Activated naive CD4-positive, alpha-beta T cell treated with anti-CD3 and anti-CD28 coated beads, Interleukin-2, amount 10 ng/mL, durations not matched to agents 7 days and 5 days (primary cell): ENCODE measurements at regions not wholly inside any gene's neighbourhood (a gene's known extent, or its start where the extent isn't known, plus 50 kb on each side); places are given as distances from the start of the nearest gene placed in this dataset.

Experiments
- CTCF ChIA-PET: fragments of 350-600 bp; sonication (Branson Sonifier 250); formaldehyde crosslinking; loops from one replicate; lab custom pipeline; 2021; ENCODE audit warnings: antibody characterized with exemption; lab: Charles Lee
- DNase-seq: peaks from one replicate; pipeline ENCODE4 v3.0.0-alpha.2; 2020
- H3K27ac Mint-ChIP-seq: one replicate; pipeline ENCODE4 v1.8.0; 2021; ENCODE audit warnings: mild to moderate bottlenecking, moderate library complexity, mixed read lengths
- H3K27me3 Mint-ChIP-seq: one replicate; pipeline ENCODE4 v1.8.0; 2021; ENCODE audit warnings: mild to moderate bottlenecking, mixed read lengths
- H3K36me3 Mint-ChIP-seq: one replicate; pipeline ENCODE4 v1.8.0; 2021; ENCODE audit warnings: mixed read lengths
- H3K4me1 Mint-ChIP-seq: one replicate; pipeline ENCODE4 v1.8.0; 2021; ENCODE audit warnings: mixed read lengths
- H3K4me3 Mint-ChIP-seq: one replicate; pipeline ENCODE4 v1.8.0; 2021; ENCODE audit warnings: mild to moderate bottlenecking, moderate library complexity, mixed read lengths
- H3K9me3 Mint-ChIP-seq: one replicate; pipeline ENCODE4 v1.8.0; 2021; ENCODE audit warnings: mixed read lengths

DNA sequence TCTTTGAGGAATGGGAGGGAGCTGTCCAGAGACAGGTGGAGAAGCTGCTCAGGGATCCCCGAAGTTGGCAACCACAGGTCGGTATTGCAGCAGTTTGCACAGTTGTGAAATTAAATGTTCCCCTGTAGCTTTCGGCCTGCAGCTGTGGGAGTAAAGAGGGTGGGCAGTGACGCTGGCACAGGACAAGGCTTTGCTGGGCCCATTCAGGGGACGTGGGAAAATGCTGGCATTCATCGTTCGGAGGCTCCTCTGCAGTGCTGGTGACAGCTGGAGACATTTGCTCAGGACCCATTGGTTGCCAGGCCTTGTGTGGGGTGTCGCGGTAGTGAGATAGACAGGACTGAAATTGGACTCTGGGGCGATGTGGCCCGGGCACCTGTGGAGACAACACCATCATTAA is 173.7 kb downstream of the MYCN start:
- H3K4me1 Mint-ChIP-seq = no peaks in the 10 kb centered on the region
- no peaks in the 10 kb centered on the region for H3K9me3 Mint-ChIP-seq
- DNase-seq = no peak
- no peaks in the 10 kb centered on the region for H3K36me3 Mint-ChIP-seq
- no peak overlapping the region for H3K27ac Mint-ChIP-seq
- CTCF ChIA-PET = interaction anchor here (0.6 kb wide), 1 partner anchor 446 kb away, joined by 3 read pairs; no protein-coding TSS in a partner anchor
- H3K4me3 Mint-ChIP-seq = no peak overlapping the region
- no peaks in the 10 kb centered on the region for H3K27me3 Mint-ChIP-seq

DNA sequence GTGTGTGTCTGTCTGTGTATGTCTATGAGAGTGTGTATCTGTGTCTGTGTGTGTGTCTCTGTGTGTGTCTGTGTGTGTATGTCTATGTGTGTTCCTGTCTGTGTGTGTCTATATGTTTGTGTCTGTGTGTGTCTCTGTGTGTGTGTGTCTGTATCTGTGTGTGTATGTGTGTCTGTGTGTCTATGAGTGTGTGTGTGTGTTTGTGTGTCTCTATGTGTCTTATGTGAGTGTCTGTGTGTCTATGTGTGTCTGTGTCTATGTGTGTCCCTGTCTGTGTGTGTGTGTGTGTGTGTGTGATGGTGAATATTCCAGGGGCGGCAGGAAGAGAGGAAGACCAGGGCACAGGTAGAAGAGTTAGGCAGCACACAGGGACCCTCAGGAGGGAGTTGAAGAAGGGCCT is 173.2 kb downstream of the MYCN start:
- H3K27me3 Mint-ChIP-seq = no peaks in the 10 kb centered on the region
- CTCF ChIA-PET = interaction anchor here (0.6 kb wide), 1 partner anchor 445 kb away, joined by 3 read pairs; no protein-coding TSS in a partner anchor
- no peaks in the 10 kb centered on the region for H3K36me3 Mint-ChIP-seq
- H3K9me3 Mint-ChIP-seq = no peaks in the 10 kb centered on the region
- no peak for DNase-seq
- no peaks in the 10 kb centered on the region for H3K4me1 Mint-ChIP-seq
- no peak overlapping the region for H3K4me3 Mint-ChIP-seq
- no peak overlapping the region for H3K27ac Mint-ChIP-seq

DNA sequence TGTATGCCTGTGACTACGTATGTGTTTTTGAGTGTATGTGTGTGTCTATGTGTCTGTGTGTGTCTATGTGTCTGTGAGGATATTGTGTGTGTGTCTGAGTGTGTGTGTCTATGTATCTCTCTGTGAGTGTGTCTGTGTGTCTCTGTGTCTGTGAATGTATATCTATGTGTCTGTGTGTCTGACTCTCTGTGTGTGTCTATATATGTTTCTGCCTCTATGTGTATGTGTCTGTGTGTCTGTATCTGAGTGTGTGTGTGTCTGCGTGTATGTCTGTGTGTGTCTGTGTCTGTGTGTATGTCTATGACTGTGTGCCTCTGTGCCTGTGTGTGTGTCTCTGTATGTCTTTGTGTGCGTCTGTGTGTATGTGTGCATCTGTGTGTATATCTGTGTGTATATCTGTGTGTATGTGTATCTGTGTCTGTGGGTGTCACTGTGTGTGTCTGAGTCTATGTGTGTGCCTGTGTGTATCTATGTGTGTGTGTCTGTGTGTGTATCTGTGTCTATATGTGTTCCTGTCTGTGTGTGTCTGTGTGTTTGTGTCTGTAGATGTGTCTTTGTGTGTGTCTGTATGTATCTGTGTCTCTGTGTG is 172.7 kb downstream of the MYCN start:
- no peaks in the 10 kb centered on the region for H3K36me3 Mint-ChIP-seq
- no peaks in the 10 kb centered on the region for H3K27me3 Mint-ChIP-seq
- H3K27ac Mint-ChIP-seq = no peak overlapping the region
- CTCF ChIA-PET = no interaction called here
- no peak for DNase-seq
- no peaks in the 10 kb centered on the region for H3K4me1 Mint-ChIP-seq
- no peak overlapping the region for H3K4me3 Mint-ChIP-seq
- no peaks in the 10 kb centered on the region for H3K9me3 Mint-ChIP-seq

DNA sequence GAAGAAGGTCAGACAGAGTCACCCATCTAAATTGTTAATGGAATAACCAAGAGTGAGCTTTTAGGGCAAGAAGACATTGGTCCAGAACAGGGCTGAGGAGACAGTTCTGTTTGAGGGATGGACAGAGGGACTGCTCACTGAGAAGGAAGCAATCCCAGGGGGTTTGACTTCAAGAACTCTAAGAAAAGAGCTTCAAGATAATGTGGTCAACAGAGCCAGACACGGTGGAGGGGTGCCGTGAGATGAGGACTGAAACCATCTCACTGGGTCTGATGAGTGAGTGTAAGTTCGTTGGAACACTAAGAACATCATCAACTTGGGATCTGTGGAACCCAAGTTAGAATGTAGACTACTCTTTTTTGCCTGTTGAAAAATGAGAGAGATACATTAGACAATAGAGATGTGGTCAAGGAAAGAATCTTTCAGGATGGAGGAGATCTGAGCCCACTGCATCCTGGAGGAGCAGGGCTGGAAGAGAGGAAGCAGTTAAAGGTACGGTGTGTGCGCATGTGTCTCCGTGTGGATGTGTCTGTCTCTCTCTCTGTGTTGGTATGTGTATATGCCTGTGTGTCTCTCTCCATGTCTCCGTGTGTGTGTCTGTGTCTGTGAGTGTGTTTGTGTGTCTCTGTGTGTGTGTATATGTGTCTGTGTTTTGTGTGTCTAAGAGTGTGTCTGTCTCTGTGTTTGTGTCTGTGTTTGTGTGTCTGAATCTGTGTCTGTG is 172.1 kb downstream of the MYCN start:
- no peak overlapping the region for H3K4me3 Mint-ChIP-seq
- CTCF ChIA-PET = no interaction called here
- H3K27ac Mint-ChIP-seq = no peak overlapping the region
- no peak for DNase-seq
- no peaks in the 10 kb centered on the region for H3K4me1 Mint-ChIP-seq
- H3K27me3 Mint-ChIP-seq = no peaks in the 10 kb centered on the region
- H3K9me3 Mint-ChIP-seq = no peaks in the 10 kb centered on the region
- no peaks in the 10 kb centered on the region for H3K36me3 Mint-ChIP-seq

DNA sequence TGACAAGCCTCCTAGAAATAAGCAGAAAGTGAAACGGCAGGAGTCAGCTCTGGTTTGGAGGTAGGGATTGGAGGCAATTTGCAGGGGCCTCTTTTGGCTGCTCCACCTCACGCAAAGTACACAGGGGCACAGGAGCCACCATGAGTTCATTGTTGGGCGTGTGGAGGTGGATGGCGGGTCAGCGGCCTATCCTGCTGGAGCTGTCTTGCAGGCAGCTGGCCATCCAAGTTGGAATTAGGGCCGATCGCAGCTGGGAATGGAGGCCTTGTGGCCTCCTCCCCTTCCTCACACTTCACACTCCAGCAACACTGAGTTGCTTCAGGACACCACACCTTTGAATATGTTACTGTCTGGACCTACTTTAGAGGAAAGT is 171.5 kb downstream of the MYCN start:
- H3K4me3 Mint-ChIP-seq = no peak overlapping the region
- H3K4me1 Mint-ChIP-seq = no peaks in the 10 kb centered on the region
- CTCF ChIA-PET = no interaction called here
- no peaks in the 10 kb centered on the region for H3K9me3 Mint-ChIP-seq
- DNase-seq = no peak
- no peaks in the 10 kb centered on the region for H3K36me3 Mint-ChIP-seq
- no peaks in the 10 kb centered on the region for H3K27me3 Mint-ChIP-seq
- H3K27ac Mint-ChIP-seq = no peak overlapping the region

DNA sequence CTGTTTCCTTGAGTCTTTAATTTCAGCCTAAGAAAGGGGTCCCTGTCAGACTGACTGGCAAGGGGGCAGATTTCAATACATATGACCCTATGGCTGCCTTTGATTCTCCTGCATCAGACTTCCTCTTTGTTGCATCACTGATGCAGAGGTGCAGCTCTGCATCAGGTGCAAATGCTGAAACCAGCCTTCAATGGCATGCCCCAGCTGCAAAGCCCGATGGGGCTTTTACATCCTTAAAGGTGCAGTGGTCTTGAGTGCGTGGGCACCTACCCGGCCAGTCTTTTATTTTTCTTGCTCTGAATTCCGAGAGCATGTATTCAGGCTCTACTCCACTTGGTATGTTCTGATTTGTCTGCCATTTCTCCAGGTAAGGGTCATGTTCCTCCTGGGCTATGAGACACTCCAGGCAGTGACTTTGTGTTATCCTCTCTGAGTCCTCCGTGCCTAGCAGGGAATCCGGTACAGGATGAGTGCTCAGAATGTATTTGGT is 169.5 kb downstream of the MYCN start:
- no peaks in the 10 kb centered on the region for H3K27me3 Mint-ChIP-seq
- no peak overlapping the region for H3K4me3 Mint-ChIP-seq
- H3K9me3 Mint-ChIP-seq = no peaks in the 10 kb centered on the region
- no peaks in the 10 kb centered on the region for H3K36me3 Mint-ChIP-seq
- H3K4me1 Mint-ChIP-seq = no peaks in the 10 kb centered on the region
- DNase-seq = no peak
- CTCF ChIA-PET = no interaction called here
- H3K27ac Mint-ChIP-seq = no peak overlapping the region

DNA sequence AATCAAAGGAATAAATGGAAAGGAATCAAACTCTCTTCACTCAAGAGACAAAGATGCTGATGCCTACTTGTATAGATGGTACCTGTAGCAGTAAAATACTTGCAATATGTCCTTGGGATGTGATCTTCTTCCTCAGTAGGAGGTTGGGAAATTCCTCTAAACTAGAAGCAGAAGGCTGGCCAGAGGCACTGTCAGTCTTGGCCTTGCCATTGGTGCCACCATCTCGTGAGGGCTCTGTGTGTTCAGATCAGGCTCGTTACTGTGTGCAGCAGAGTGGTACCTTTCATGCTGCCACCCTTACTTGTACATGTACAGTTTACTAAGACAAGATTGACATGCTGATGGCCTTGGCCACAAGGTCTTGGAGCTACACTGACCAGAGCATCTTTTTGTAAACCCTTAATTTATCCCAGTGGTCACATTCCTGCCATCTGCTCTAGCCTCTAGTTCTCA is 169.0 kb downstream of the MYCN start:
- CTCF ChIA-PET = no interaction called here
- H3K36me3 Mint-ChIP-seq = no peaks in the 10 kb centered on the region
- no peak for DNase-seq
- no peak overlapping the region for H3K4me3 Mint-ChIP-seq
- no peaks in the 10 kb centered on the region for H3K9me3 Mint-ChIP-seq
- H3K27ac Mint-ChIP-seq = no peak overlapping the region
- H3K27me3 Mint-ChIP-seq = no peaks in the 10 kb centered on the region
- no peaks in the 10 kb centered on the region for H3K4me1 Mint-ChIP-seq

DNA sequence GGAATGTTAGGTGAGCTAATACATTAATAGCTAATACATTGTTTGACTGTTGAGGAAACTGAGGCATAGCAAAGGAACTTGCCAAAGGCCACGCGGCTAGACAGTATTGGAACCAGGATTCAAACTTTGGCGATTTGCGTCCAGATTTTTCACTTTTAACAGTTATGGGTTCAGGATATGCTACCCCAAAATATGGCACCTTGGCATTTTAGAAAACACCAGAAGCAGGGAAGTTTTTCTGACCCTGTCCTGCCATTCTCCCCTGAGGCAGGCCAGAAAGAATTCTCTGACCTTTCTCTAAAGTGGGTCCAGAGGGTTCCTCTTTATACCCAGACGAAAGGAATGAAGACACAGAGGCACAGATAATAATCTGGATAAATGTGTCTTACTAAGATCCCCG is 166.9 kb downstream of the MYCN start:
- Mint-ChIP-seq H3K4me1 (no peaks in the 10 kb centered on the region), H3K9me3 (no peaks in the 10 kb centered on the region), H3K27me3 (no peaks in the 10 kb centered on the region), H3K27ac (no peak overlapping the region), H3K36me3 (no peaks in the 10 kb centered on the region), H3K4me3 (no peak overlapping the region)
- CTCF ChIA-PET = no interaction called here
- no peak for DNase-seq

DNA sequence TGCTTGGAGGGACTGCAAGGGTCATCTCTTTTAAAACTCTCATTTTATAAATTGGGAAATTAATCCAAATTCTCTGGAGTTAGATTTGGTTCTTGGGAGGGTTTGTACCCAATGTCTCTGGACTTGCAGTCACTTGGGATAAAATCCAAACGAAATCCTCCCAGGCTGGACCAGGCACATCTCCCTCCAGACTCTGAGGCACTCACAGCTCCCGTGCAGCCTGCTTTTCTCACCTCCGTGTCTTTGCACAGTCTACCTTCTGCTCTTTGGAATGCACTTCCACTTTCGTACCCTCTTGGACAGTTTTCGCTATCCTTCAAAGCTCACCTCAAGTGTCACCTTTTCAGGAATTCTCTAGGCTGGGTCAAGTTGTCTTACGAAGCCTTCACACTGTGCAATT is 166.3 kb downstream of the MYCN start:
- Mint-ChIP-seq H3K27ac (no peak overlapping the region), H3K9me3 (no peaks in the 10 kb centered on the region), H3K4me1 (no peaks in the 10 kb centered on the region), H3K27me3 (no peaks in the 10 kb centered on the region), H3K36me3 (no peaks in the 10 kb centered on the region), H3K4me3 (no peak overlapping the region)
- CTCF ChIA-PET = no interaction called here
- DNase-seq = no peak

DNA sequence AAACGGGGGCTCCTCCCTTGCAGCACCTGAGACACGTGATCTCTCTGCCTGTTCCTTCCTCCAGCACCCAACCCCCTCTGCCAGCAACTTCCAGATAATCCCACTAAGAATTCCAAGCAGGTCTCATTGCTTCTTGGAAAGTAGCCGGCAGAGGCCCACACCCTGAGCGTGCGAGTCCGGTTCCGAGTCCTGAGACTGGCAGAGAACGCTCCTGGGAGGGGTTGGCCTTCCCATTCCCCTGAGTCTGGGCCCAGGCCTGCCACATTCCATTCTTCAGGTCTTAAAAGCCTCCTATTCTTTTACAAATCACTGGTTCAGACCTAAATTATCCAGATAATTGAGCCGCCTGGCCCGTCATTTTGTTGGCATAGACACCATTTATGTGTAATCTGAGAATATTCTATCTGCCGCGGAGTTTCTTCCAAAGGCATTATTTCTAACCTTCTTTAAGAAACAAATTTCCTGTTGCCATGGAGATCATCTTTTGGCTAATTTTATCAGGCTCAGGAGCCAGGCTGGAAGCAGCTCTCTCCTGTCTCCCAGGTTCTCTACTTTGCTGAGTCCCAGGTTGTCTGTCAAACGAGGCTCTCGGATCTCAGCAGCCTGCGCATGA is 165.4 kb downstream of the MYCN start:
- no peaks in the 10 kb centered on the region for H3K36me3 Mint-ChIP-seq
- peaks cover 4% of the 10 kb centered on the region for H3K27me3 Mint-ChIP-seq
- no peaks in the 10 kb centered on the region for H3K4me1 Mint-ChIP-seq
- no peaks in the 10 kb centered on the region for H3K9me3 Mint-ChIP-seq
- no peak overlapping the region for H3K4me3 Mint-ChIP-seq
- CTCF ChIA-PET = no interaction called here
- H3K27ac Mint-ChIP-seq = no peak overlapping the region
- DNase-seq = no peak

DNA sequence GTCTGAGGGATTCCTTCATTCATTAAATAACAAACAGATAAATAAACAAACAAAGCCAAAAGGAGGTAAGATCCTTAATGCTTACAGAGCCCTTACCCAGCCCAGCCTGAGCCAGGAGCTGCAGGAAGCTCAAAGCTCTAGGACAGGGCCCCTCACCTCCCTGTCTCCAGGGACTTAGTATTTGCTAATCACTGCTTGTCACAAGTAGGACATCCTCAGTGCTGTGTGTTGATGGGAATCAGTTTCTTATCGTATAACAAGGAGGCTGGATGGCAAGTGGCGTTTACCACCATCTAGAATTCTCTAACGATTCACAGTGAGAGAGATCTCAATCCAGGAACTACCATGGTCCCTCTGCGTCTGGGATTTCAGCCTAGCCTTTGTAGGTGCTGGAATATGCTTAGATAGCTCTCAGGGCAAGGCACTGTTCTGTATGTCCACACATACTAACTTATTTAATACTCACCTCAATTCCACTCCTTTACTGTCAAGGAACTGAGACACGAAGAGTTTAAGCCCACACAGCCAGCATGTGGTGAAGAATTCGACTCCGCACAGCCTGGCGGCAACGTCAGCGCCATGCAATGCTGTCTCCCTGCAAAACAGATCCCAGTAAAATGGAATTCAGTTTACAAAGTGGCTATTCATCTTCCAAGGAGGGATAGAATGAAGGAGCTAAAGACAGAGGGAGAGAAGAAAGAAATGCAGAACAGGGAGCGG is 164.8 kb downstream of the MYCN start:
- DNase-seq = no peak
- Mint-ChIP-seq H3K36me3 (no peaks in the 10 kb centered on the region), H3K9me3 (no peaks in the 10 kb centered on the region), H3K27ac (no peak overlapping the region), H3K27me3 (peaks cover 5% of the 10 kb centered on the region), H3K4me3 (no peak overlapping the region), H3K4me1 (no peaks in the 10 kb centered on the region)
- CTCF ChIA-PET = no interaction called here

DNA sequence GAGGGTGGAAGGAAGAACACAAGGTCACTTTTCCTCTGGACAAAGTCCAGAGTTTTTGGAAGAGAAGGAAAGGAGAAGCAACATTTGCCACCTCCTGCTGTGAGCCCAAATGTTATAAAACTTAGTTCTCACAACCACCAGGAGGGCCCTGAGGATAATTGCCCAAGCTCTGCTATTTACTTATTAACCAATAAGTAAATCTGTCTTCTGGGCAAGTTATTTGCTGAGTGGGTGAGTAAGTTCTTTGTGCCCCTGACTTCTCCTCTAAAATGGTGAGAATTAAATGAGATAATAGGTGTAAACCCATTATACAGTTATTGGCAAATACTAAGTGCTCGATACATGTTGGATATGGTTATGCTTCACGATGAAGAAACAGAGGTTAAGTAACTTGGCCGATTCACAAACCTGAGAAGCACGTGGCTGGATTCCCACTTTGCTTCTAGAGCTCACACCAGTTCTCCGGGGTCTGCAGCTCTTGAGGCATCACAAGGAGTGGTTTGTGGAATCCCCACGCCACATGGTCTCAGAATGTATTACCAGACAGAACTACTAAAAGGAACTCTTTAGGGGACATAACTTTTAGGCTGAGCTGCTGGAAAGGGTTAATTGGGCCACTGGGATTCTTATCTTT is 164.1 kb downstream of the MYCN start:
- CTCF ChIA-PET = no interaction called here
- DNase-seq = no peak
- Mint-ChIP-seq H3K27ac (no peak overlapping the region), H3K27me3 (peaks cover 5% of the 10 kb centered on the region), H3K4me3 (no peak overlapping the region), H3K9me3 (no peaks in the 10 kb centered on the region), H3K4me1 (no peaks in the 10 kb centered on the region), H3K36me3 (no peaks in the 10 kb centered on the region)

DNA sequence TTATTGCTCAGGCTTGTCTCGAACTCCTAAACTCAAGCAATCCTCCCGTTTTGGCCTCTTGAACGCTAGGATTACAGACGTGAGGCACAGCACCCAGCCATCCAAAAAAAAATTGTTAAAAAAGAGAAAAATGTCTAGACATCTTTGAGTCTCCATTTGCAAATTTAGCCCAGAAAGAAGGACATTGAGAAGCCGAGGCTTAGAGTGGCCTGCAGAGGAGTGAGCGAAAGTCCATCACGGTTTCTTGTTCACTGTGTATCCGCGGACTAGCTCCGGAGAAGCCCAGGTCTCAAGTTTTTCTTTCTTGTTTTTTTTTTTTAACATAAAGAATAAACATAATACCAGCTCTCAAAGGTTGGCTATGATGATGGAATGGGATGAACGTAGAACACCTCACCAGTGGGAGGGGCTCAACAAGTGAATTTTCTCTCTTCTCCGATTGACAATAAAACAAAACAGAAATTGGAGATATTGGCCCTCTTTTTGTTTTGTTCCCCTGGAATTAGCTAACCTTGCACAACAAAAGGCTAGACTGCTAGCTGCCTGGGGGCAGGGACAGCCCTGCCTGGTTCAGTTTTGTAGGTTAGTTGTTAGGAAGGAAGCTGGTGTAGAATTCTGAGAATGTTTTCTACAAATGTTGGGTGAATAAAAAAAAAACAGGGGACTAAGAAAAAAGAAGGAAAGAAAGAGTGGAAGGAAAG is 163.4 kb downstream of the MYCN start:
- peaks cover 5% of the 10 kb centered on the region for H3K27me3 Mint-ChIP-seq
- no peaks in the 10 kb centered on the region for H3K4me1 Mint-ChIP-seq
- H3K27ac Mint-ChIP-seq = no peak overlapping the region
- H3K4me3 Mint-ChIP-seq = no peak overlapping the region
- H3K36me3 Mint-ChIP-seq = no peaks in the 10 kb centered on the region
- CTCF ChIA-PET = no interaction called here
- H3K9me3 Mint-ChIP-seq = no peaks in the 10 kb centered on the region
- DNase-seq = no peak

DNA sequence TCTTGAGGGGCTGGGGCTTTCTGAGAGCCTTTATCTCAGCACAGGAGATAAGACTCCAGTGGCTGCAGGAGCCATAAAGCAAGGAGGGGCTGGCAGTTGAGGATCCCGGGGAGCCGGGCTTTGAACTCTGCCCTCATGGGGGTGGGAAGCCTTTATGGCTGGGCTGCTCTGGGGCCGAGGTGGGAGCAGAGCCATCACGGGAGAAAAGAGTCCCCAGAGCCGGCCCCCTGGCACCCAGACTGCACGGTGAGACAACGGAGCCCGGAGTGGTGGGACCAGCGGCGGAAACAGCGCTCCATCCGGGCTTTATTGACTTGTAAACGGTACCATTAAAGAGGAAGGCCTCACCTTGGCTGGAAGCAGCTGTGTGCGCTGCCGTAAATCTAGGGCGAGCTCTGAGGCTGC is 162.6 kb downstream of the MYCN start:
- CTCF ChIA-PET = no interaction called here
- no peaks in the 10 kb centered on the region for H3K9me3 Mint-ChIP-seq
- no peaks in the 10 kb centered on the region for H3K4me1 Mint-ChIP-seq
- H3K27ac Mint-ChIP-seq = no peak overlapping the region
- H3K36me3 Mint-ChIP-seq = no peaks in the 10 kb centered on the region
- DNase-seq = no peak
- H3K4me3 Mint-ChIP-seq = no peak overlapping the region
- peaks cover 5% of the 10 kb centered on the region for H3K27me3 Mint-ChIP-seq
